ENCODE measurements at regions not wholly inside any gene's neighbourhood (a gene's known extent, or its start where the extent isn't known, plus 50 kb on each side); places are given as distances from the start of the nearest gene placed in this dataset.

GRCh38 chr5:113901718-113902117, 388.2 kb downstream of the YTHDC2 start:
- intact Hi-C loops (cut with DNase I), result no loop called here
- Histone ChIP-seq H3K27me3 (peaks cover 0 to 22% (median 0%) of the 10 kb centered on the region in 9 donors), H3K36me3 (no peaks in the 10 kb centered on the region), H3K4me1 (no peaks in the 10 kb centered on the region), H3K9me3 (no peaks in the 10 kb centered on the region), H3K4me3 (no peak overlapping the region), H3K27ac (no peak overlapping the region)
- ATAC-seq, result no peak
- DNase-seq, result no peak
- 68 to 78% (median 76%) methylated on average over 1 of the region's 1 CpG for WGBS, 4 donors
- no peak for TF ChIP-seq CTCF (IDR thresholded peaks at IDR 0.05)
- TF ChIP-seq POLR2A (IDR thresholded peaks at IDR 0.05), result no peak

GRCh38 chr5:113902917-113903660, 389.6 kb downstream of the YTHDC2 start:
- no peak for TF ChIP-seq CTCF (IDR thresholded peaks at IDR 0.05)
- no peak for TF ChIP-seq POLR2A (IDR thresholded peaks at IDR 0.05)
- Histone ChIP-seq H3K4me1 (no peaks in the 10 kb centered on the region), H3K9me3 (no peaks in the 10 kb centered on the region), H3K36me3 (no peaks in the 10 kb centered on the region), H3K27ac (no peak overlapping the region), H3K27me3 (peaks cover 0 to 12% (median 0%) of the 10 kb centered on the region in 9 donors), H3K4me3 (no peak overlapping the region)
- DNase-seq (no peak), ATAC-seq (no peak)
- 57 to 70% (median 67%) methylated on average over 2 of the region's 2 CpGs for WGBS, 4 donors
- intact Hi-C loops (cut with DNase I), result no loop called here

- intact Hi-C loops (cut with DNase I), result no loop called here
- H3K4me1 ChIP-seq, result no peaks in the 10 kb centered on the region
- TF ChIP-seq CTCF (IDR thresholded peaks at IDR 0.05), result no peak
- TF ChIP-seq POLR2A (IDR thresholded peaks at IDR 0.05), result no peak
- no peak overlapping the region for H3K4me3 ChIP-seq
- DNase-seq (no peak), ATAC-seq (no peak)
- H3K36me3 ChIP-seq, result no peaks in the 10 kb centered on the region
- no peaks in the 10 kb centered on the region for H3K9me3 ChIP-seq
- no peak overlapping the region for H3K27ac ChIP-seq
- no peaks in the 10 kb centered on the region for H3K27me3 ChIP-seq
- 34 to 42% (median 38%) methylated on average over 6 of the region's 6 CpGs for WGBS, 4 donors
Measured at GRCh38 chr5:113909782-113910181, 396.3 kb downstream of the YTHDC2 start.

GRCh38 chr5:113917997-113918396, 404.5 kb downstream of the YTHDC2 start:
- H3K27me3 ChIP-seq, result no peaks in the 10 kb centered on the region
- no peaks in the 10 kb centered on the region for H3K9me3 ChIP-seq
- no peak for DNase-seq
- H3K36me3 ChIP-seq, result no peaks in the 10 kb centered on the region
- WGBS, 4 donors, result 22 to 37% (median 31%) methylated on average over 2 of the region's 2 CpGs
- no peak overlapping the region for H3K27ac ChIP-seq
- TF ChIP-seq POLR2A (IDR thresholded peaks at IDR 0.05), result no peak
- TF ChIP-seq CTCF (IDR thresholded peaks at IDR 0.05), result no peak
- H3K4me3 ChIP-seq, result no peak overlapping the region
- no peaks in the 10 kb centered on the region for H3K4me1 ChIP-seq
- ATAC-seq, result no peak
- intact Hi-C loops (cut with DNase I), result no loop called here
